ES-I3 (cell line): ENCODE measurements at regions not wholly inside any gene's neighbourhood (a gene's known extent, or its start where the extent isn't known, plus 50 kb on each side); places are given as distances from the start of the nearest gene placed in this dataset.
"Not testable (repeated sequence)": the region's sequence is repeated elsewhere in the genome, so short reads cannot be mapped to it uniquely, and the experiment has no call there.

Source experiments
- H3K36me3 ChIP-seq: 2 replicates; pipeline ENCODE4 v1.6.1; 2013; ENCODE audit warnings: mild to moderate bottlenecking, low read length, control low read depth, moderate library complexity; ENCODE audit not compliant: insufficient read depth
- H3K4me1 ChIP-seq: 2 replicates; pipeline ENCODE4 v1.6.1; 2013; ENCODE audit warnings: mild to moderate bottlenecking, control low read depth, low read length; ENCODE audit not compliant: insufficient read depth
- H3K9ac ChIP-seq: 2 replicates; pipeline ENCODE4 v1.6.1; 2013; ENCODE audit warnings: low read depth, mild to moderate bottlenecking, low read length, moderate library complexity
- H3K9me3 ChIP-seq: 2 replicates; pipeline ENCODE4 v1.6.1; 2013; ENCODE audit warnings: mild to moderate bottlenecking, low read length, moderate library complexity; ENCODE audit not compliant: control insufficient read depth, insufficient read depth

DNA sequence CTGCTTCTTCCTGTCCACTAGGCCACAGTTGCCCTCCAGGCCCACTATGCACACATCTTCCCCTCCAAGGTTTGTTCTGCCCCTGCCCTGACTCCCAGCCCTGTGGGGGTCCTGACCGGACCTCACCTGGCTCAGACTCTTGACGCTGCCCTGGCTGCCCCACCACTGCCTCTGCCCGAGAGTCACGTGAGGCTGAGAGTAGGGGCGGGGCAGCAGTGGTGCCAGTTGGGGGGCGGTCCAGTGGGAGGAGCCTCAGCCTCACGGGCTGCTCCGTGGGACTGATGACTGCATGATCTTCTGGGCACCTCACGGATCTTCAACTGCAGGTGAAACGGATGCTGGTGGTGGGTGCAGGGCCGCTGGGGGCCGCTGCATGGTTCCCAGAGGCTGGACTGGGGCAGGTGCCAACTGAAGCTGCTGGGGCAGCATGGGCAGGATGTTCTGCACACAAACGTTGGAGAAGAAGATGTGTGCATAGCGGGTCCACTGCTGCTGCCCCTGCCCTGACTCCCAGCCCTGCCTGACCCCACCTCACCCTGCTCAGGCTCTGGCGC is 77.6 kb downstream of the HHIPL2 start:
- not testable (repeated sequence) for H3K9me3 ChIP-seq, H3K4me1 ChIP-seq, H3K9ac ChIP-seq, H3K36me3 ChIP-seq

DNA sequence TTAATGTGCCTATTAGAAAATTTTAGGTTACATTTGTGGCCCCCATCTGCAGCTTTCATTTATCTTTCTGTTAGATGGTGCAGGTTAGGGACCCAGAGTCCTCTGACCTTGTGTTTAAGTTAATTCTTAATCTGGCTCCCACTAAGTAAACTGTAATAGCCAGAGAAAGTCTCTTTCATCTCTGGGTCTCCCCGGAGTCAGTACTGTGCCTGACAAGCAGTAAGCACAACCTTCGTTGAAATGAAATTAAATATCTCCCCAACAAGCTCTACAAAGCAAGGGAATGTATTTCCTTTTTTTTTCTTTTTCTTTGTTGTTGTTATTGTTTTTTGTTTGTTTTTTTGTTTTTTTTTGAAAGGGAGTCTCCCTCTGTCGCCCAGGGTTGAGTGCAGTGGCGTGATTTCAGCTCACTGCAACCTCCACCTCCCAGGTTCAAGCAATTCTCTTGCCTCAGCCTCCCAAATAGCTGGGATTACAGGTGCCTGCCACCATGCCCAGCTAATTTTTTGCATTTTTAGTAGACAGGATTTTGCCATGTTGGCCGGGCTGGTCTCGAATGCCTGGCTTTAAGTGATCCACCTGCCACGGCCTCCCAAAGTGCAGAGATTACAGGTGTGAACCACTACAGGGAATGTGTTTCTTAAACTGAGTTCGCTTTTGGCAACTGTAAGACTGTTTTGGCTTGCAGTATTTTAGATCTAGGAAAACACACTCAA is 81.6 kb downstream of the HHIPL2 start:
- Histone ChIP-seq H3K9ac (no peak overlapping the region), H3K9me3 (no peaks in the 10 kb centered on the region; the same call in 1 of the 2 replicates), H3K4me1 (no peaks in the 10 kb centered on the region), H3K36me3 (no peaks in the 10 kb centered on the region)

DNA sequence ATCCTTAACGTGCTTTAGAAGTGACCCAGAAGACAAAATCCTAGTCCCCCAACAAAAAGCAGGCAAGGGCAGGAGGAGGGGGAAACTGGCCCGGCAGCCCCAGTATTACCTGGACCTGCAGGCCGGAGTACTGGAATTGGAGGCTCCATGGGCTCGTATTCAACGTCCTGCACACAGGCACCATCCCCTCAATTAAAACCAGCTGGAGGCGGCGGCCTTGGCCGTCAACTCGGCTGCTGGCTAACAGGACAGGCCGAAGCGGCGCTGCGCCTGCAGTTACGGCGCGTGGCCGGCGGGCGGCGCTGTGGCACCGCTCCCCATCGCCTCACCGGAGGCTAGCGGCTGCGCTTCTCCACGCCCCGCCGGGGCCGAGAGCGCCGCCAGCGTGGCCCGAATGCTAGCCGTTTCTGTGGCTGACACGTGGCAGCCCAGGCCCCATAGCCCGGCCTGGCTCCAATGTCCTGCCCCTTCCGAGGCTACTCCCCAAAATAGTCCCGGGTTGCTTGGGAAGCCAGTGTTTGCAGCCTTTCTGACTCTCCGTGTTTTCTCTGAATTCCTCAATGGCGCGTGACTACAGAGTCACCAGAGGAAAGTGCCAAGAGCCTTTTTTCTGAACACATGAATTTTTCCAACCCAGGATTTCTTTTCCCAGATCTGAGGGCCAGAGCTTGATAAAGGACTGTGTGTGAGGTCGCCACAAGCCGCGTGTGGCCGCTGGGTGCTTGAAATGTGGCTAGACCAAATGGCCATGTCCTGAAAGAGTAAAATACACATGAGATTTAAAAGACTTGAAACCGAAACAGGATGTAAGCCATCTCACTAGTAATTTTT is 82.5 kb downstream of the HHIPL2 start:
- Histone ChIP-seq H3K36me3 (no peaks in the 10 kb centered on the region), H3K4me1 (no peaks in the 10 kb centered on the region), H3K9ac (peak overlapping the region; percentile 87), H3K9me3 (no peaks in the 10 kb centered on the region; the same call in 1 of the 2 replicates)

DNA sequence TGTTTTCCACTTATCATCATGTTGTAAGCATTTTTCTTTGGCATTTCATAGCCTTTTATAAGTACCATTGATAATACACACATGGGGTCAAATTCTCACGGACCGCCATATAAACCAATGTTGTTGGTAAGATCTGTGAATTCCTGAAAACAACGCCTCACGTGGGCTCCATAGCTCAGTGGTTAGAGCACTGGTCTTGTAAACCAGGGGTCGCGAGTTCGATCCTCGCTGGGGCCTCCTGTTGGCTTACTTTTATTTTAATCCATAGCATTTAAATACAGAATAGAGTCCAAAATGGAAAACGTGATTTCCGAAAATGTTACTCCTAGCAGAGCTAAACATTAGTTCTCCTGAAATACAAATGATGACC is 83.1 kb downstream of the HHIPL2 start:
- H3K9ac ChIP-seq = peak overlapping the region; percentile 87
- H3K36me3 ChIP-seq = no peaks in the 10 kb centered on the region; the same call in 1 of the 2 replicates
- no peaks in the 10 kb centered on the region for H3K4me1 ChIP-seq
- no peaks in the 10 kb centered on the region; the same call in 1 of the 2 replicates for H3K9me3 ChIP-seq

DNA sequence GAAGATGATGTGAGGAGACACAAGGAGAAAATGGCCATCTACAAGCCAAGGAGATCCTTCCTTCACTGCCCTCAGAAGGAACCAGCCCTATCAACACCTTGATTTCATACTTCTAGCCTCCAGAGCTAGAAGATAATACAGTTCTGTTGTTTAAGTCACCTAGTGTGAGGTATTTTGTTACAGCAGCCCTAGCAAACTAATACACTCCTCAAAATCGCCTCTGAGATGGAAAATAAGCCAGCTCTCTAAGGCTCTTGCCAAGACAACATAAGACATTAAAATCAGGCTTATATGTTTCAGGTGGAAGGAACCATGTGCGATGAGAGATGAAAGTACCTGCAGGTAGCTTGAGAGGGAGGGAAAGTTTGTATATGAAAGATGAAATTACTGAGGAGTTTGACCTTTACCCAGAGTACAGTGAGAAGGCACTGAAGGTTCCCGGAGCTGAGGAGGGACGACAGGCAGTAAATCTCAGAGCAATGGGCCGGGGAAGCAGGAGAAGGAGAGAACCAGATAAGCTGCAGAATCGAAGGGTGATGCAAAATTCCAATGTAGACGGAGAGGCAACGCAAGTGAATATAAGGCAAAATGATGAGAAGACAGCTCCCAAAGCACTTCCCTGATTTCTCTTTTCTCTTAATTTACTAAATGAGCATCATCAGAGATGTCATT is 84.7 kb downstream of the HHIPL2 start:
- peaks cover under 1% of the 10 kb centered on the region; the same call in 1 of the 2 replicates for H3K9me3 ChIP-seq

DNA sequence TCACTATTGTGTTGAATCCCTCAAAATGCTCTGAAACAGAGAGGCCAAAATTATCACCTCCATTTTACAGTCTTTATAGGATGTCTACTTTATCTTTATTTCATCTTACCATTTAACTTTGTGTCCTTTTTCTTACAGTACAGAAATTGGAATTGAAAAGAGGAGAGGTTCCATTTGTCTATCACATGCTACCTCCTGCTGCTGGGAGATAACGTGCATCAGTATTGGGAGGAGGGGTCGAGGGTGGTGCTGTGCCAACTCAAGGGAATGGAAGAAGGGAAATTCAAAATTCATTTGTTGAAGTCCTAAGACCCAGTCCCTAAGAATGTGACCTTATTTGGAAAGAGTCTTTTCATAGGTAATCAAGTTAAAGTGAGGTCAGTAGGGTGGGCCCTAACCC is 85.3 kb downstream of the HHIPL2 start:
- Histone ChIP-seq H3K9ac (no peak overlapping the region), H3K4me1 (no peaks in the 10 kb centered on the region), H3K9me3 (peaks cover 6% of the 10 kb centered on the region; the same call in 1 of the 2 replicates), H3K36me3 (no peaks in the 10 kb centered on the region; the same call in 1 of the 2 replicates)

More for the DNA sequence above, 84.7 kb downstream of the HHIPL2 start:
- Histone ChIP-seq H3K9ac (no peak overlapping the region), H3K4me1 (no peaks in the 10 kb centered on the region), H3K36me3 (no peaks in the 10 kb centered on the region; the same call in 1 of the 2 replicates)

DNA sequence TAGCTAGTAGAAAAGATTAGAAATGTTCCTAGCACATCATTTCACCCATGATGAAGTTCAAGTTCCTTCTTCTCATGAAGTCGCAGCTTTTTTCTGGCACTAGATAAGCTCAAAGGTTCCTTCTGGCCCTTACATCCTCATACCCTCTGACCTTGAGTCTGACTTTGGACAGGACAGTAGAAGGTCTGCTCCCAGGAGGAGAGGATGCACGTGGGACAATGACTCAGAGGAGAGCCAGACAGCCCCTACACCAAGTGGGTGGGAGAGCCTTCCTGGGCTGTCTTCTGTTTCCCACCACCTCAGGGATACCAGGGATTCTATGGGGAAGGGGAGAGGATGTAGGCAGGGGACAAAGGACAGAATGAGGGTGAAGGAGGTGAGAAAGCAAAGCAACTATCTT is 86.0 kb downstream of the HHIPL2 start:
- Histone ChIP-seq H3K36me3 (no peaks in the 10 kb centered on the region; the same call in 1 of the 2 replicates), H3K9ac (no peak overlapping the region), H3K9me3 (peaks cover 7% of the 10 kb centered on the region; the same call in 1 of the 2 replicates), H3K4me1 (no peaks in the 10 kb centered on the region)

DNA sequence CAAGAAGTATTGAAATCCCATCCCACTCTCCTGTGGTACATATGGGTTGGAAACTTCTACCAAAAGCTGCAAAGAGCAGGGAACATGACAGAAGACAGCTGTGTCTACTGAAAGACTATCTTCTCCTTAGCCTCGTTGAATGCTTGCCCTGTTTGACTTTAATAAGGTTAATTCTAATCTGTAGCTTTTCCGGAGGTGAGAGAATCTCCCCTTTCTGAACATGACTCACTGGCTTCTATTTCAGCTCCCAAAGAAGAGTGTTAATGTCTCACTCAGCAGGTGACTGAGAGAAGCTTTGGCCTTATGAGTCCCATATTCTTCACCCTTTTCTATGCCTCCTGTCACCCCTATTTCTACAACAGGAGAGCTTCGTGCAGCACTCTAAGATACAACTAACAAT is 88.3 kb downstream of the HHIPL2 start:
- Histone ChIP-seq H3K9ac (no peak overlapping the region), H3K4me1 (no peaks in the 10 kb centered on the region), H3K9me3 (peaks cover 7% of the 10 kb centered on the region; the same call in 1 of the 2 replicates), H3K36me3 (no peaks in the 10 kb centered on the region; the same call in 1 of the 2 replicates)

DNA sequence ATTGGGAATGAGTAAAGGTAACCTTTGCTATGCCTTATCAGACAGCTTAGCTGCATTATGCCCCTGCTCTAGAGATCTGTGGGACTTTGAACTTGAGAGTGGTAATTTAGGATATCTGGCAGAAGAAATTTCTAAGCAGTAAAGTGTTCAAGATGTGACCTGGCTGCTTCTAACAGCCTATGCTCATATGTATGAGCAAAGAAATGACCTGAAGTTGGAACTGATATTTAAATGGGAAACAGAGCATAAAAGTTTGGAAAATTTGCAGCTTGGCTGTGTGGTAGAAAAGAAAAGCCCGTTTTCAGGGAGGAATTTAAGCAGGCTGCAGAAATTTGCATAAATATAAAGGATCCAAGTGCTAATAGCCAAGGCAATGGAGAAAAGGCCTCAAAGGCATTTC is 90.4 kb downstream of the HHIPL2 start:
- Histone ChIP-seq H3K9ac (no peak overlapping the region), H3K36me3 (no peaks in the 10 kb centered on the region; the same call in 1 of the 2 replicates), H3K4me1 (peaks cover 5% of the 10 kb centered on the region; the same call in 1 of the 2 replicates), H3K9me3 (peaks cover 7% of the 10 kb centered on the region; the same call in 1 of the 2 replicates)

DNA sequence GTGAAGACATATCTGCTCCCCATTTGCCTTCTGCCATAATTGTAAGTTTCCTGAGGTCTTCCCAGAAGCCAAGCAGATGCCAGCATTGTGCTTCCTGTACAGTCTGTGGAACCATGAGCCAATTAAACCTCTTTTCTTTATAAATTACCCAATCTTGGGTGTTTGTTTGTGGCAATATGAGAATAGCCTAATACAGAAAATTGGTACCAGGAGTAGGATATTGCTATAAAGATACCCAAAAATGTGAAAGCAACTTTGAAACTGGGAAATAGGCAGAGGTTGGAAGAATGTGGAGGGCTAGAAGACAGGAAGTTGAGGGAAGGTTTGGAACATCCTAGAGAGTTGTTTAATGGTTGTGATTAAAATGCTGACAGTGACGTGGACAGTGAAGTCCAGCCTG is 90.8 kb downstream of the HHIPL2 start:
- H3K9me3 ChIP-seq = peaks cover 7% of the 10 kb centered on the region; the same call in 1 of the 2 replicates
- H3K9ac ChIP-seq = no peak overlapping the region
- peaks cover 5% of the 10 kb centered on the region; the same call in 1 of the 2 replicates for H3K4me1 ChIP-seq
- no peaks in the 10 kb centered on the region; the same call in 1 of the 2 replicates for H3K36me3 ChIP-seq

DNA sequence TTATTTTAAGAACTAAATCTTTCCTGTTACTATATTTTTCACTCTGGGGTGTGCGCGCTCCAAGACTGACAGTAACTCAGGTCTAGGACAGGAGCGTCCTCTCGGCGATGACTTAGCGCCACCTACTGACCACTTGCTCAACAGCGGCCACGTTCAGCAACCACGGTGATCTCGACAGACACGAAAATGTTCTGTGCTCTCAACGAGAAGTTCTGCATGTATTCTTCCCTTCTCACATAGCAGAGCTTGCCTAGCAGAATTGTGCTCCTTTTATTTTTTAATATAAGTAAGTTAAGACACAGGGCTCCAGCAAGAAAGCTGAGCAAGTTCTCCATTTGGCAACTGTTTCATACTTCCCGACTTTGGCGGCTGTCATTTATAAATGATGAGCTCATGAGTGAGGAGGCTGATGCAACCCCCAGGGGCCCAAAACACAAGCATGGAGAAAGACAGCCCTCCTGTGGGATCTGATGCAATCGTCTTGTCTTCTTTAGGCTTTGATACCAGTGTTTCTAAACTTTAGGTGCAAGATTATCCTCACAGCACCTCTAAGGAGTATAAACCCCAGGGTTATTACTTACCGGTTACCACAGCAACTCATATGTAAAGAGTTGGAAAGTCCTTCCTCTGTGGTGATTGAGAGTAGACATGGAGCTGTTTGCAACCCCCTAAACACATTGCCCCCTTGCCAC is 92.6 kb downstream of the HHIPL2 start:
- H3K9ac ChIP-seq = peak overlapping the region; percentile 25; the same call in 1 of the 2 replicates
- no peaks in the 10 kb centered on the region; the same call in 1 of the 2 replicates for H3K36me3 ChIP-seq
- peaks cover 7% of the 10 kb centered on the region; the same call in 1 of the 2 replicates for H3K9me3 ChIP-seq
- peaks cover 5% of the 10 kb centered on the region; the same call in 1 of the 2 replicates for H3K4me1 ChIP-seq

DNA sequence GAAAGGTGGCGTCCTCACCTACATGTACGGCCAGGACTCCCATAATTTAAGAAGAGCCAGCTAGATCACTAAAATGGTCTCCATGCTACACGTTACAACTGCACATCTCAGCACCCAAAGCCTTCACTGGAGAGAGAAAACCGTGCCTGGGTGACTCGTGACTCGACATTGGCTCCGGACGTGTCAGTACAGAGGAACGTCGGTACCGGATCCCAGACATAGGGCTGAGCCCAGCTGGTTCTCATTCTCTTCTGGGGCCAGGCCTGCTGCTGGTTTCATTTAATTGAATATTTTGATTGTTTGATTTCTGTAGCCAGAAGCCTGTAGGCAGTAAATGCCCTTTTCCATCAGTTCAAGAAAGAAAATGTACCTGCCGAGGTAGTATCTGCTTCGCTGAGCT is 93.1 kb downstream of the HHIPL2 start:
- Histone ChIP-seq H3K9ac (peak overlapping the region; percentile 25; the same call in 1 of the 2 replicates), H3K9me3 (peaks cover 7% of the 10 kb centered on the region; the same call in 1 of the 2 replicates), H3K36me3 (no peaks in the 10 kb centered on the region), H3K4me1 (peaks cover 5% of the 10 kb centered on the region; the same call in 1 of the 2 replicates)

DNA sequence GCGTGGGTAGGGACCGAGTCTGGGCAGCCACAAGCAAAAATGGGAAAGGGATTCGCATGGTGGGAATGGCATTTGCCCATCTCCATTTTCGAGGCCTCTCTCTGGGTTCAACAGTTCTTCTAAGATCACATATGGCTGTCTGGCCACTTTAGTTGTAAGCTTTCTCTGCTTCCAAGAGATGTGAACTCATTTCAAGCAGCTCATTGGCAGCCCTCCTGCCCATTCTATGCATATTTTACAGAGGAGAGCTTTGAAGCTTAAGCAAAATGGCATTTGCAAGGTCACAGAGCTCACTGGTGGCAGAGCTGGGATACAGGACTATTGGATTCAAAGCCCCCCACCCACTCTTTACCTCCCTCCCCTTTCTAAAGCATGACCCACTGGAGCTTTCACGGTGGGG is 93.7 kb downstream of the HHIPL2 start:
- Histone ChIP-seq H3K9me3 (peaks cover 7% of the 10 kb centered on the region; the same call in 1 of the 2 replicates), H3K36me3 (no peaks in the 10 kb centered on the region), H3K9ac (no peak overlapping the region), H3K4me1 (peaks cover 5% of the 10 kb centered on the region; the same call in 1 of the 2 replicates)
